ENCODE measurements at regions not wholly inside any gene's neighbourhood (a gene's known extent, or its start where the extent isn't known, plus 50 kb on each side); places are given as distances from the start of the nearest gene placed in this dataset.

- Histone ChIP-seq H3K4me3 (no peak overlapping the region), H3K9me3 (no peaks in the 10 kb centered on the region), H3K27me3 (no peaks in the 10 kb centered on the region), H3K4me1 (no peaks in the 10 kb centered on the region), H3K36me3 (no peaks in the 10 kb centered on the region), H3K27ac (no peak overlapping the region)
- no peak for DNase-seq
- intact Hi-C loops (cut with DNase I; ENCODE audit: low total_unique reads) = no loop called here
- TF ChIP-seq CTCF (IDR thresholded peaks at IDR 0.05) (no peak), POLR2A (IDR thresholded peaks at IDR 0.05) (no peak)
These were observed 333.9 kb downstream of the ADRA2A start for GRCh38 chr10:111410740-111411139.

GRCh38 chr10:111425459-111425858, 348.6 kb downstream of the ADRA2A start:
- Histone ChIP-seq H3K9me3 (no peaks in the 10 kb centered on the region), H3K27me3 (no peaks in the 10 kb centered on the region), H3K27ac (no peak overlapping the region), H3K36me3 (no peaks in the 10 kb centered on the region), H3K4me3 (no peak overlapping the region), H3K4me1 (no peaks in the 10 kb centered on the region)
- intact Hi-C loops (cut with DNase I; ENCODE audit: low total_unique reads) = no loop called here
- no peak for TF ChIP-seq POLR2A (IDR thresholded peaks at IDR 0.05)
- TF ChIP-seq CTCF (IDR thresholded peaks at IDR 0.05) = no peak
- no peak for DNase-seq

GRCh38 chr10:111429288-111430028, 352.6 kb downstream of the ADRA2A start:
- intact Hi-C loops (cut with DNase I; ENCODE audit: low total_unique reads) = no loop called here
- DNase-seq = no peak
- Histone ChIP-seq H3K4me3 (no peak overlapping the region), H3K27me3 (no peaks in the 10 kb centered on the region), H3K36me3 (no peaks in the 10 kb centered on the region), H3K9me3 (no peaks in the 10 kb centered on the region), H3K4me1 (no peaks in the 10 kb centered on the region), H3K27ac (no peak overlapping the region)
- TF ChIP-seq POLR2A (IDR thresholded peaks at IDR 0.05) (no peak), CTCF (IDR thresholded peaks at IDR 0.05) (no peak)

GRCh38 chr10:111430070-111430469, 353.2 kb downstream of the ADRA2A start:
- no peak for TF ChIP-seq CTCF (IDR thresholded peaks at IDR 0.05)
- TF ChIP-seq POLR2A (IDR thresholded peaks at IDR 0.05) = no peak
- H3K36me3 ChIP-seq = no peaks in the 10 kb centered on the region
- no peak overlapping the region for H3K4me3 ChIP-seq
- no peaks in the 10 kb centered on the region for H3K4me1 ChIP-seq
- H3K9me3 ChIP-seq = no peaks in the 10 kb centered on the region
- H3K27me3 ChIP-seq = no peaks in the 10 kb centered on the region
- intact Hi-C loops (cut with DNase I; ENCODE audit: low total_unique reads) = no loop called here
- no peak for DNase-seq
- H3K27ac ChIP-seq = no peak overlapping the region

GRCh38 chr10:111432588-111432987, 355.8 kb downstream of the ADRA2A start:
- intact Hi-C loops (cut with DNase I; ENCODE audit: low total_unique reads) = no loop called here
- Histone ChIP-seq H3K27ac (no peak overlapping the region), H3K27me3 (no peaks in the 10 kb centered on the region), H3K36me3 (no peaks in the 10 kb centered on the region), H3K4me1 (no peaks in the 10 kb centered on the region), H3K4me3 (no peak overlapping the region), H3K9me3 (no peaks in the 10 kb centered on the region)
- no peak for TF ChIP-seq POLR2A (IDR thresholded peaks at IDR 0.05)
- TF ChIP-seq CTCF (IDR thresholded peaks at IDR 0.05) = no peak
- no peak for DNase-seq
